Fibroblast of lung (primary cell): ENCODE measurements at regions not wholly inside any gene's neighbourhood (a gene's known extent, or its start where the extent isn't known, plus 50 kb on each side); places are given as distances from the start of the nearest gene placed in this dataset.

ENCODE experiments used
- DNase-seq, 2 donors: peaks; one replicate each; pipeline versions ENCODE4 v3.0.0 to v3.0.0-alpha.2; 2010; ENCODE audit warnings: low read depth in 2 of 2
- H2AFZ ChIP-seq: 2 replicates; pipeline ENCODE4 v1.5.1; 2012; ENCODE audit warnings: low read length, control low read depth, inconsistent platforms
- H3K27ac ChIP-seq: 2 replicates; pipeline ENCODE4 v1.5.1; 2011; ENCODE audit warnings: low read length, control low read depth; ENCODE audit not compliant: insufficient read depth
- H3K27me3 ChIP-seq: 2 replicates; pipeline ENCODE4 v1.5.1; 2011; ENCODE audit warnings: mild to moderate bottlenecking, low read length; ENCODE audit not compliant: control insufficient read depth, insufficient read depth
- H3K36me3 ChIP-seq: 2 replicates; pipeline ENCODE4 v1.5.1; 2011; ENCODE audit warnings: low read length; ENCODE audit not compliant: control insufficient read depth, insufficient read depth
- H3K4me1 ChIP-seq: 2 replicates; pipeline ENCODE4 v1.5.1; 2011; ENCODE audit warnings: low read length; ENCODE audit not compliant: control insufficient read depth, insufficient read depth; ENCODE audit errors: extremely low read depth
- H3K4me2 ChIP-seq: 2 replicates; pipeline ENCODE4 v1.5.1; 2011; ENCODE audit warnings: low read length, control low read depth; ENCODE audit not compliant: insufficient read depth; ENCODE audit errors: extremely low read depth
- H3K4me3 ChIP-seq, 4 experiments: fragments of 200-600 bp in 1 of 4; sonication (generic) in 1 of 4; replicated peaks in 1 of 4; 2 replicates each; pipeline ENCODE4 v1.5.1; 2011 to 2016; ENCODE audit warnings: low read length in 4 of 4, low read depth in 3 of 4, mild to moderate bottlenecking in 3 of 4, control low read depth in 2 of 4, inconsistent platforms in 1 of 4, mixed read lengths in 1 of 4; ENCODE audit not compliant: insufficient read depth in 1 of 4; ENCODE audit errors: control extremely low read depth in 1 of 4
- H3K79me2 ChIP-seq: 2 replicates; pipeline ENCODE4 v1.5.1; 2012; ENCODE audit warnings: mild to moderate bottlenecking, low read length, inconsistent platforms; ENCODE audit not compliant: control insufficient read depth, insufficient read depth
- H3K9ac ChIP-seq: 2 replicates; pipeline ENCODE4 v1.5.1; 2011; ENCODE audit warnings: mild to moderate bottlenecking, low read length, control low read depth; ENCODE audit not compliant: insufficient read depth
- H3K9me3 ChIP-seq: 2 replicates; pipeline ENCODE4 v1.5.1; 2012; ENCODE audit warnings: low read depth, low read length; ENCODE audit not compliant: control insufficient read depth, insufficient read depth
- H4K20me1 ChIP-seq: 2 replicates; pipeline ENCODE4 v1.5.1; 2011; ENCODE audit warnings: low read length; ENCODE audit not compliant: control insufficient read depth, insufficient read depth; ENCODE audit errors: extremely low read depth
- CTCF ChIP-seq, 2 donors: IDR thresholded peaks in 1 of 2; conservative IDR thresholded peaks in 1 of 2; 1 replicate in 1 of 2; 2 replicates in 1 of 2; pipeline ENCODE4 v1.5.1; 2011 to 2012; ENCODE audit warnings: low read length in 2 of 2, control low read depth in 1 of 2, inconsistent platforms in 1 of 2, low read depth in 1 of 2, mild to moderate bottlenecking in 1 of 2
- EZH2 ChIP-seq: IDR thresholded peaks from 2 replicates; pipeline ENCODE4 v1.5.1; 2012; ENCODE audit warnings: low read length, control low read depth, mild to moderate bottlenecking; ENCODE audit errors: missing control alignments

GRCh38 chr6:79832723-79833122 is 114.6 kb downstream of the ELOVL4 start:
- no peak overlapping the region for H3K9ac ChIP-seq
- no peaks in the 10 kb centered on the region for H3K27me3 ChIP-seq
- H3K79me2 ChIP-seq: no peaks in the 10 kb centered on the region
- no peak overlapping the region for H3K4me2 ChIP-seq
- H2AFZ ChIP-seq: no peak overlapping the region
- H3K9me3 ChIP-seq: no peaks in the 10 kb centered on the region
- no peak overlapping the region for H3K27ac ChIP-seq
- no peak for DNase-seq
- no peak overlapping the region for H3K4me3 ChIP-seq
- H3K4me1 ChIP-seq: no peaks in the 10 kb centered on the region
- H3K36me3 ChIP-seq: no peaks in the 10 kb centered on the region
- H4K20me1 ChIP-seq: no peaks in the 10 kb centered on the region
- TF ChIP-seq CTCF (conservative IDR thresholded peaks at IDR 0.05 in 1 of 2, IDR thresholded peaks at IDR 0.05 in 1 of 2; ENCODE audit: low read depth in 1 of 2, low read length in 2 of 2) (no peak), EZH2 (no peak)

- no peaks in the 10 kb centered on the region for H3K9me3 ChIP-seq
- H3K79me2 ChIP-seq: no peaks in the 10 kb centered on the region
- no peak overlapping the region for H3K4me2 ChIP-seq
- H3K4me1 ChIP-seq: no peaks in the 10 kb centered on the region
- H4K20me1 ChIP-seq: no peaks in the 10 kb centered on the region
- H3K27me3 ChIP-seq: no peaks in the 10 kb centered on the region
- no peak overlapping the region for H3K4me3 ChIP-seq
- H2AFZ ChIP-seq: no peak overlapping the region
- no peak overlapping the region for H3K27ac ChIP-seq
- no peak overlapping the region for H3K9ac ChIP-seq
- no peak for TF ChIP-seq CTCF (conservative IDR thresholded peaks at IDR 0.05 in 1 of 2, IDR thresholded peaks at IDR 0.05 in 1 of 2; ENCODE audit: low read depth in 1 of 2, low read length in 2 of 2)
- no peak for TF ChIP-seq EZH2
- no peaks in the 10 kb centered on the region for H3K36me3 ChIP-seq
- DNase-seq: peak in 1 of 2 donors; percentile 28
These were observed 123.2 kb downstream of the ELOVL4 start for GRCh38 chr6:79824202-79824601.

GRCh38 chr6:79821859-79822258 is 125.5 kb downstream of the ELOVL4 start:
- H3K4me1 ChIP-seq: no peaks in the 10 kb centered on the region
- H2AFZ ChIP-seq: no peak overlapping the region
- H3K4me2 ChIP-seq: no peak overlapping the region
- H3K9me3 ChIP-seq: no peaks in the 10 kb centered on the region
- no peaks in the 10 kb centered on the region for H3K27me3 ChIP-seq
- H3K79me2 ChIP-seq: no peaks in the 10 kb centered on the region
- peak in 1 of 2 donors; percentile 7 for DNase-seq
- H3K4me3 ChIP-seq: no peak overlapping the region
- TF ChIP-seq CTCF (conservative IDR thresholded peaks at IDR 0.05 in 1 of 2, IDR thresholded peaks at IDR 0.05 in 1 of 2; ENCODE audit: low read depth in 1 of 2, low read length in 2 of 2): no peak
- no peak for TF ChIP-seq EZH2
- H3K36me3 ChIP-seq: no peaks in the 10 kb centered on the region
- no peak overlapping the region for H3K9ac ChIP-seq
- no peak overlapping the region for H3K27ac ChIP-seq
- H4K20me1 ChIP-seq: no peaks in the 10 kb centered on the region
